Pancreas (tissue), 10 donors: ENCODE measurements at regions not wholly inside any gene's neighbourhood (a gene's known extent, or its start where the extent isn't known, plus 50 kb on each side); places are given as distances from the start of the nearest gene placed in this dataset.

Experiments
- ATAC-seq, 4 donors: fragments of 200-7000 bp; cut with Tn5 transposase; one replicate each; pipeline versions ENCODE4 v1.8.0 to v1.9.1; 2020; ENCODE audit warnings: mild to moderate bottlenecking in 4 of 4, moderate library complexity in 4 of 4
- DNase-seq, 6 donors: peaks; one replicate each; pipeline ENCODE4 v3.0.0-alpha.2; 2020
- FAIRE-seq: peaks from 2 replicates; lab custom pipeline; 2012; peaks lifted over from hg19 to GRCh38; lab: Jason Lieb, UNC
- H3K27ac ChIP-seq, 4 donors: fragments of 200-600 bp; sonication (generic); 1 replicate in 3 of 4; 2 replicates in 1 of 4; pipeline versions ENCODE4 v1.5.0 to v1.8.0; 2020
- H3K27me3 ChIP-seq, 4 donors: fragments of 200-600 bp; one replicate each; pipeline ENCODE4 v1.8.0; 2021
- H3K36me3 ChIP-seq, 3 donors: fragments of 200-600 bp; sonication (generic) in 1 of 3; one replicate each; pipeline versions ENCODE4 v1.5.0 to v1.8.0; 2020 to 2021
- H3K4me1 ChIP-seq, 3 donors: fragments of 200-600 bp; one replicate each; pipeline ENCODE4 v1.8.0; 2021
- H3K4me3 ChIP-seq, 4 donors: fragments of 200-600 bp; sonication (generic) in 2 of 4; one replicate each; pipeline versions ENCODE4 v1.5.0 to v1.8.0; 2020 to 2021
- H3K9me3 ChIP-seq, 4 donors: fragments of 200-600 bp; one replicate each; pipeline ENCODE4 v1.8.0; 2021
- CTCF ChIP-seq, 4 donors: fragments of 200-600 bp; sonication (generic) in 3 of 4; IDR thresholded peaks; one replicate each; pipeline versions ENCODE4 v1.5.0 to v1.8.0; 2021; ENCODE audit warnings: antibody characterized with exemption in 4 of 4
- WGBS, 2 donors: extraction: QIAGEN DNeasy Blood & Tissue Kit; methylation state at CpG; one replicate each; pipeline ENCODE4 v1.1.7; 2013; 5-methylcytosine and 5-hydroxymethylcytosine counted together
- intact Hi-C, 3 donors: fragments of 100-400 bp; cut with DNase I; formaldehyde crosslinking; loops; one replicate each; pipeline versions ENCODE4 v1.11.1 to v1.14.2; 2022
- donor health status: healthy with polysubstance abuse.
- donor health status: DM: no; HTN: no; CAD: no; lungs with moderate emphysema.
- donor health status: DM: no; HTN: no; CAD: no.
- donor health status: control.
- donor health status: control.
- donor health status: Bipolar disorder and iron deficiency.
- donor health status: DM: yes; HTN: yes; CAD: no.
- donor health status: DM: no; HTN: no; CAD: no.
- donor health status: DM: no; HTN: no; CAD: no.
- donor health status: DM: yes; HTN: yes; CAD: no.

GRCh38 chr4:79022529-79022928, 83.3 kb upstream of the PAQR3 start:
- no peaks in the 10 kb centered on the region for H3K9me3 ChIP-seq
- TF ChIP-seq CTCF (IDR thresholded peaks at IDR 0.05): no peak
- no peaks in the 10 kb centered on the region for H3K36me3 ChIP-seq
- FAIRE-seq (no peak), DNase-seq (peak in 2 of 6 donors; percentile 35 to 51), ATAC-seq (no peak)
- no peaks in the 10 kb centered on the region for H3K27me3 ChIP-seq
- H3K27ac ChIP-seq: no peak overlapping the region
- intact Hi-C loops: no loop called here
- 91 to 92% methylated on average over 9 of the region's 9 CpGs for WGBS, 2 donors
- H3K4me1 ChIP-seq: peaks cover 0 to 7% (median 4%) of the 10 kb centered on the region in 3 donors
- H3K4me3 ChIP-seq: no peak overlapping the region

GRCh38 chr4:79017481-79017880, 78.2 kb upstream of the PAQR3 start:
- TF ChIP-seq CTCF (IDR thresholded peaks at IDR 0.05): no peak

GRCh38 chr4:79016878-79017277, 77.6 kb upstream of the PAQR3 start:
- H3K9me3 ChIP-seq: no peaks in the 10 kb centered on the region
- FAIRE-seq: no peak
- no peaks in the 10 kb centered on the region for H3K4me1 ChIP-seq
- H3K27me3 ChIP-seq: no peaks in the 10 kb centered on the region
- no peak overlapping the region for H3K4me3 ChIP-seq
- TF ChIP-seq CTCF (IDR thresholded peaks at IDR 0.05): no peak
- H3K27ac ChIP-seq: no peak overlapping the region
- intact Hi-C loops: no loop called here
- ATAC-seq: peak in 2 of 4 donors; percentile 45 to 54
- DNase-seq: peak in 2 of 6 donors; percentile 15 to 27
- WGBS, 2 donors: 32% methylated on average over 3 of the region's 3 CpGs
- no peaks in the 10 kb centered on the region for H3K36me3 ChIP-seq

More at GRCh38 chr4:79017481-79017880, 78.2 kb upstream of the PAQR3 start:
- Histone ChIP-seq H3K27me3 (no peaks in the 10 kb centered on the region), H3K36me3 (no peaks in the 10 kb centered on the region), H3K27ac (no peak overlapping the region), H3K4me1 (no peaks in the 10 kb centered on the region), H3K4me3 (no peak overlapping the region), H3K9me3 (no peaks in the 10 kb centered on the region)
- ATAC-seq (peak in 1 of 4 donors; percentile 18), FAIRE-seq (no peak), DNase-seq (no peak)
- intact Hi-C loops: no loop called here
- 13 to 24% methylated on average over 1 of the region's 1 CpG for WGBS, 2 donors

GRCh38 chr4:79015411-79015810, 76.2 kb upstream of the PAQR3 start:
- ATAC-seq (no peak), FAIRE-seq (no peak), DNase-seq (no peak)
- 94% methylated on average over 2 of the region's 2 CpGs for WGBS, 2 donors
- Histone ChIP-seq H3K27ac (no peak overlapping the region), H3K4me3 (no peak overlapping the region), H3K36me3 (no peaks in the 10 kb centered on the region), H3K9me3 (no peaks in the 10 kb centered on the region), H3K4me1 (no peaks in the 10 kb centered on the region), H3K27me3 (no peaks in the 10 kb centered on the region)
- no peak for TF ChIP-seq CTCF (IDR thresholded peaks at IDR 0.05)
- intact Hi-C loops: no loop called here

- WGBS, 2 donors: 87 to 93% methylated on average over 3 of the region's 3 CpGs
- Histone ChIP-seq H3K27ac (no peak overlapping the region), H3K4me3 (no peak overlapping the region), H3K36me3 (no peaks in the 10 kb centered on the region), H3K27me3 (no peaks in the 10 kb centered on the region), H3K4me1 (no peaks in the 10 kb centered on the region), H3K9me3 (no peaks in the 10 kb centered on the region)
- intact Hi-C loops: no loop called here
- ATAC-seq: no peak
- no peak for DNase-seq
- no peak for TF ChIP-seq CTCF (IDR thresholded peaks at IDR 0.05)
- no peak for FAIRE-seq
Observed at GRCh38 chr4:79014230-79014629, 75.0 kb upstream of the PAQR3 start.
